ENCODE measurements at regions not wholly inside any gene's neighbourhood (a gene's known extent, or its start where the extent isn't known, plus 50 kb on each side); places are given as distances from the start of the nearest gene placed in this dataset.

DNA sequence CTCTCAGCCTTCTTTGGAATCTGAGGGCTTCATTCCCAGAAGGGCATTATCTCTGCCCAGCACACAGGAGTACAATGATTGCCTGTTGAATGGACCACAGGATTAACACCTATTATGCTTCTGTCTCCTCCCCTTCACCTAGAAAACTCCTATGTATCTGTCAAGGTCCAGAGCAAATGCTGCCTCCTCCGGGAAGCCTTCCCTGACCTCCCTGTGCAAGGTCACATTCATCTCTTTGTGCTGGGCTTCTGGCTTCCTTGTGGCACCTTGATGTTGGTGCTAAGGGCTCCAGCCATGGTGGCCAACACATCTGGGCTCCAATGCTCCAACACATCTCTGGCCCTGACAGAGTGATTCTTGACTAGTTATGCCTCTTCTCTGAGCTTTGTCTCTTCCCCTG is 49.9 kb upstream of the ATP2B2 start:
- no peak for DNase-seq (ENCODE audit: low read depth)

DNA sequence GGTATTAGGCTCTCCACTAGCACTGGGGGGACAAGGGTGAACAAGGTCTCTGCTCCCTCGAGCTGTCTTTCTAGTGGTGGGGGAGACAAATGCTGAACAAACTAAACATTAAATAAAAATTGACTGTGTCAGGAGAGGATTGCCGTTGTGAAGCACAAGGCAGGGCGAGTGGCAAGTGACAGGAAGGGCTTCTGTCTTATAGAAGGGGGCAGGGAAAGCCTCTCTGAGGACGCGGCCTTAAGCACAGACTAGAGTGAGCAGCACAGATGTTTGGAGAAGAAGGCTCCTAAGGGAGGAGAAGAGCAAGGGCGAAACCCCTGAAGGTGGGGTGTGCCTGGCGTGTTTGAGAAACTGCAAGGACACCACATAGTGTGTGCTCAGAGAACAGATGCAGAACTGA is 50.9 kb upstream of the ATP2B2 start:
- no peak for DNase-seq (ENCODE audit: low read depth)

GRCh38 chr3:10557250-10557649 is 51.9 kb upstream of the ATP2B2 start:
- no peak for DNase-seq (ENCODE audit: low read depth)

DNA sequence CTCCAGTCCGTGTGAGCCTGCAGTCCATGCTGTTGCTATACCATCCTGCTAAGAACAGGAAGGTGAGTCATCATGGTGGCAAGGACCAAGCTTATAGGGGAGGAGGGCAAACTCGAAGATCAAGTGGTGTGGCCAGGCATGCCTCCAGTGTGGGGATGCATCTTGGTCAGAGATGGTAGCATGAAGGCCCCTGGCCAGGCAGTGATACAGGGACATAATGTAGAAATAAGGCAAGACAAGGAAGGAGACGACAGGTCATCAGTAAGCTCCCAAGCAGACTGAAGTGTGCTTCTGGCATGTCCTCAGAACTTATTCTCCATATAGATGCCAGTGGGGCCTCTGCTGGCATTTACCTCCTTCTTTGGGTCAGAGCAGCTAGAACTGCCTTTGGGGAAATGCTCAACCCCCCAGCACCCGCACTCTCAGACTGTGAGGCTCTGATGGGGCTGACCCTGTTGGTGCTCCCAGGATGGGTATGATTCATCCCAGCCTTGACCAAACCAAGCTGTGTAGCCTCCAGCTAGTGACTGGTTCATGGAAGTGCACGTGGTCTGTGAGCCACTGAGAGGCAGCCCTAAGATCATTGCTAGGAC is 52.5 kb upstream of the ATP2B2 start:
- DNase-seq (ENCODE audit: low read depth): no peak

- DNase-seq (ENCODE audit: low read depth): no peak
Observed at GRCh38 chr3:10558736-10559135, 53.4 kb upstream of the ATP2B2 start.

DNA sequence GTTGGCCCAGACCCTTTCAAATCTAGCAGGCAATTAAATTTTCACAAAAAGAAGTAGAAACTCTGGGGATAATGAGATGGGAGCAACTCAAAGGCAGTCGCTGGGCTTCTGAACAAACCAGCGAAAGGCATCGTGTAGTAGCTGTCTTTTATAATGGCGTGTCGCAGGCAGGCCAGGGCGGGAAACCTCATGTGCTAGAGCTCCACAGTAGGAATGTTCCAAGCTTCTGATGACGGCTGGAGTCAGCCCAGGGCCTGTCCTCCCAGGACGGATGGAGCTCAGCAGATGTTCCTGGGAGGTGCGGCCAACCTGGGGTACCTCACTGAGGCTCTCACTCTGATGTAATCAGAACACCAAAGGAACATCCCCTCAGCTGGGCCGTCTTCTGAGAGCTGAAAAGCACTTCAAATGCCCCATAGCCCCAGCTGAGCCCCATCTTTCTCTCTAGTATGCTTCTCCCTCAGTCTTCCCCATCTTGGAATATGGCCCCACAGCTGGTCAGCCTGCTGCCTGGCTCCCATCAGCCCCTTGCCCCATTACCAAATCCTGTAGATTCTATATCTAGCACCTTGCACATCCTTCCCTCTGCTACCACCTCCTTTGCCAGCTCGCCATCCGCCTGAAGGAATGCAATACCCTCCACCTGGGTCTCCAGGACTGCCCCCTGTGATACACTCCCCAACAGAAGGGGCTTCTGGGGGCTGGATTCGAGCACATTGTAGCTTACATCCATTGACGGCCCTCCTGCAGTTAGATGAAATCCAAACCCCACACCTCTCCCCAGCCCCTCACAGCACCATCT is 54.9 kb upstream of the ATP2B2 start:
- no peak for DNase-seq (ENCODE audit: low read depth)

- DNase-seq (ENCODE audit: low read depth): no peak
Observed at GRCh38 chr3:10561162-10561945, 56.0 kb upstream of the ATP2B2 start.

DNA sequence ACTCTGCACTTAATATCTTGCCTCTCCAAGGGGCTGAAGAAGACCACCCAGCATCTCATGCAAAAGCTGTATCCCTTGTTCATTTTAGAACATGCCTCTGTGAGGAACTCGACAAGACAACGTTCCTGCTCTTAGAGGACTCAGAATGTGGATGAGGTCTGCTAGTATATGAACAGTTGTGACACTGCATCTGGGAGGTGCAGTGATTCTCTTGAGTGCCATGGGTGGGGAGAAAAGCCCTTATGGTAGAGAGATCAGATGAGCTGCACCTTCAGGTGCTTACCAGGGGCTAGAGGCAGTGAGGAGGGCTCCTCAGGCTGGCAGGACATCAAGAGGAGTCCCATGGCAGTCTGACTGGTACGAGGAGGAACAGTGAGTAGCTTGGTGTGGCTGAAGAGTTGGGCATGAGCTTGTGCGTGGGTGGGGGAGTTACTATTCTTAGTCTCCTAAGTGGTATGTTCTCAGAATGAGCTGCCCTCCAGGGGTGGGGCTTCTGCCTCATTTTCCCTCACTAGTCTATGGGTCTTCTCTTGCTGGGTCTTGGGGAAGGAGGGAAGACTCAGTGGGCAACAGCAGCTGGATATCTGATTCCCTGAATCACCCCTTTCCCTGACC is 56.7 kb upstream of the ATP2B2 start:
- no peak for DNase-seq (ENCODE audit: low read depth)

DNA sequence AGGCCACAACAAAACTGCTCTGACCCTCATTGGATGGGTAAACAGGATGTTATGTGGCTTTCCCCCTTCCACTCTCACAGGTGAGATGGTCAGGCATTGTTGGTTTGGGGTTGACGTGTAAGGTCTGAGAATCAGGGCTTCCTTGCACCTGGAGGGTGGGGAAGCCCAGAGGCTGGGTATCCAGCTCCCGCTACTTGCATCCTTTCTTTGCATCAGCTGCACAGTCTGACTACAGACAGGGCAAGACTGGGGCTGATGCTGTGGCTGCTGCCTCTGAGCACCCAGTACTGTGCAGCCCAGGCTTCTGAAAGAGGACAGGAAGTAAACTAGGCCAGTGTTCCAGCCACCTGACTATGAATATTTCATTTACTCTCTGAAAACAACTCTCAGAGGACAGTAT is 58.0 kb upstream of the ATP2B2 start:
- no peak for DNase-seq (ENCODE audit: low read depth)

DNA sequence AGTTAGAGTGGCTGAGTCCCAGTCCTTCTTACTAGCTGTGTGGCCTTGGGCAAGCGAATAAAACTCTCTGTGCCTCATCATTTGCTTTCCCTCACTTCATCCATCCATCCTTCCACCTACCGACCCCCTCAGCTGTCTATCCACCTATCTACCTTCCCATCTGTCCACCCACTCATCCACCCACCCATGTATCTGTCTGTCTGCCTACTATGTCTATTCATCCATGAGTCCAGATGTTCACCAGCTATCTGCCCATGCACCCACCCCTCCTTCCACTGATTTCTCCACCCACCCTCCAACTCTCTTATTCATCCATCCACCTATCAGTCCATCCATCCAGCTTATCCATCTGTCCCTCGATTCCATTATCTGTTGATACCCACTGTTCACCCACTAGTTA is 60.4 kb upstream of the ATP2B2 start:
- DNase-seq (ENCODE audit: low read depth): no peak

DNA sequence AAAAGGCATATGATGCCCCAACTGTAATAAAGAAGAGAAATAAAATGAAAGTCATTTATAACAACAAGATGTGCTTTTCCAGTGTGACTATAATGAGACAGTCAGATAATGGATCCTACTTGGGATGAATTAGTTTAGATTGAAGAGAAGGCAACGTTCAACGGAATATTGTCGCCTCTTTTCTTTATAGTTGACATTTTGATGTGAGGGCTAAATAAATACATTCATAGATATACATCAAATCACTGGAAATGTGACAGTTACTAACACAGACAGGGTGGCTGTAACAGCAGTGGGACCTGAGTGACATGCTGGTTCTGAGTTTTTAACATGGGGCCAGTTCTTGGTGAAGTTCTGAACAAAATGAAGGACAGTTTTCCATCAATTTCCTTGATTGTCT is 61.1 kb upstream of the ATP2B2 start:
- DNase-seq (ENCODE audit: low read depth): no peak

GRCh38 chr3:10568549-10568948 is 63.2 kb upstream of the ATP2B2 start:
- DNase-seq (ENCODE audit: low read depth): no peak

- no peak for DNase-seq (ENCODE audit: low read depth)
Observed at GRCh38 chr3:10570196-10570946, 65.0 kb upstream of the ATP2B2 start.

DNA sequence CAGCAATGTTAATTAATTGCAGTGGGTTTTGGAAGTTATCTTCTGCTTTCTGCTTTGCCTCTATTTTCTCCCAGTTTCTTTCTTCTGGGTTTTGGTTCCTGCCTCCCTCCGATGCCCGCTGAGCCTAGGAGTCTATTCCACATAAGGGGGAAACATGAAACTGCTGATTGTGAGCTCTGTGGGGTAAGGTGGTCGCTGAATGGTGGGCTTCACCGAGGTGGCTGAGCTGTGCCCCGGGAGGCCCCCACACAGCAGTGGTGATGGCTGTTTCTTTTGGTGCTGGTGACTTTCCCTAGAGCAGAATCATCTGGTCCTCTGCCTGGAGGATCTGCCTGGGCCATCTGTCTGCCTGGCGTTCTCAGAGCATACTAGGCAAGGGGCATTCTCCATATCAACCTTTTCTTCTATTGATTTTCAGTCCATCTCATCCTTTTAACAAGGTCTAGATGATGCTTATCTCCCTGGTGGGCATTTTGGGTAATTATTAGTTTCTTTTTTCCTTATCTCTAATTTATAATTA is 68.8 kb upstream of the ATP2B2 start:
- no peak for DNase-seq (ENCODE audit: low read depth)

DNA sequence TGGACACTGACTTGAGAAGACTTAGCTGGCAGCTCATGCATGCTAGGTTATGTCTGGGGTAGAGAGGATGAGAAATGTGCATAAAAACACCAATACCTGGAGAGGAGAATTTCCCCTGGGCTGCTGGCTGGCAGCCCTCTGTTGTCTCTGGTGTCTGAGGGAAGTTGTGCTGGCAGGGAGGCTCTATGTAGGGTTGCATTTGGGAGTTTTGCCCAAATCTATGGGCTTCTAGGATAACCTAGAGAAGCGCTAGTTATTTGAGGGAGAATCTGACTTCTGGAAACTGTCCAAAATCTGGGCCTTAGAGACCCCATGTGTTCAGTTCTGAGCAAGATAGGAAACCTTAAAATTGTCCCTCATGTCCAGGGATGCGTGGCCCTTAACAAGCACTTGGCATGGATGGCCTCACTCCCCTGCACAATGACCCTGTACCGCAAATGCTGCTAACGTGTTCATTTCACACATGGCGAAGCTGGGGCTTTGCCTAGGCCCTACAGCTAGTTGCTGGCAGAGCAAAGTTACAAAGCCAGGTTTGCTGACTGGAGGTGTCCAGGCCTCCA is 70.3 kb upstream of the ATP2B2 start:
- DNase-seq (ENCODE audit: low read depth): no peak

DNA sequence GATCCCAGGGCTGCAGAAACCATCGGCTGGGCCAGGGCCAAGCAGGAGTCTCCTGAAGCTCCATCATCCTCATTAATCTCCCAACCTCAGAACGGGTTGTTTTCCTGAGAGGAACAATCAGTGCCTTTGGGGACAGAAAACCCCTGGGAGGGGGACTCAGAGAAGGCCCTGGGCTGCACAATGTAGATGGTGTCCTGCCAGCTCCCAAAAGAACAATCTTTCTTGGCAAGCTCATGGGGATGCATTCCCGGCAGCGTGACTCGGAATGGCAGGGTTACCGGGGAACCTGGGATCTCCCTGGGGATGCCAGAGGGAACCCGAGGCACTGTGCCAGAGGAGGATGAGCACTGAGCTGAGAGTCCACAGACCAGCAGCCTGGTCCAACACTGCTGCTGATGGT is 72.1 kb upstream of the ATP2B2 start:
- no peak for DNase-seq (ENCODE audit: low read depth)

DNA sequence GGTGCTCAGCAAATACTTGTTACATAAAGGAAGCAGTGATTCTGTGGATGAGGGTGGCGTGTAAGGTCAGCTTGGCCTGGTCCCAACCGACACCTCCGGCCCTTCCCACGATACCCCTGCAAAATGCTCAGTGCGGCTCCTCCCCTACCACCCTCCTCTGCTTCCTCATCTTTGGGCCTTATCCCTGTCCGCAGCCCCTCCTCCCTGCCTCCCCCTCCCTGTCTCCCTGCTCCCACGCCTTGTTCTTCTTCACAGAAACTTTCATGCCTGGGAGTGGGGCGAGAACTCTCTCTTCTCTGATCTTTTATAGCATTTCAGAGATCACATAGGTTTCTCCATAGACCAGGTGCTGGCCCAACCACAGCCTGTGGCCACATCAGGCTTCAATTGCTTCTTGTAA is 75.0 kb upstream of the ATP2B2 start:
- no peak for DNase-seq (ENCODE audit: low read depth)

DNA sequence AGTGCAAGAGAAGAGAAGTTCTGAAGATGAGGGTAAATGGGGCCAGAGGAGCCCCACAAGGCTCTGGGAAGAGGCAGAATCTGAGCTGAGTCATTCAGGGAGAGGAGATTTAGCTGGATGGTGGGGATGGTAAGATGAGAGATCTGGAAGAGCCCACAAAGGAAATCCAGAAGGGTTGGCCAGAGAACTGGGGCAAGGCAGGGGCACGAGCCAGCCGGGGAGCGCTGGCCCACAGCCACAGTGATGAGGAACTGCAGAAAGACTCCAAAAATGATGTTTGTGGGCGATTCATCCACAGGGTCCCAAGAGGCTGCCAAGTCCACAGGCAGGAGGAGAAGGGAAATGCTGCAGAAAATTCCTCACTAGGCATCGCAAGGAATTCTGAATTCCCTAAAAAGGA is 75.9 kb upstream of the ATP2B2 start:
- no peak for DNase-seq (ENCODE audit: low read depth)

- DNase-seq (ENCODE audit: low read depth): no peak
Observed at GRCh38 chr3:10581716-10582115, 76.3 kb upstream of the ATP2B2 start.

DNA sequence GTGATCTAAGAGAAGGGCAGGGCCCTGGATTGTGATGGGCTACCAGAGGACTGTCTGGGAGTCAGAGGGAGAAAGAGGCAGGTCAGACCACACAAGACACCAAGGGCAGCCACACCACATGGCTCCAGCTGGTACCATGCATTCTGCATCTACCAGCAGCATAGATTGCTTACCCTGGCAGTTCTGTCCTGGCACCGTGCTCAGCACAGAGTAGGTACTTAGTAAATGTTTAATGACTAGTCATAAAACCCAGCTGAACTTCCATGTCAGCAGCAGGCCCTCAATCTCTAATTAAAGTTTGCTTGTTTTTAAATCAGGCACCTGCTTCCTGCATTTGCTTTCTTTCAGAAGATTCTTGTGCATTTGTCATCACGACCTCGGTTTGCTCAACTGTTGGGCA is 77.3 kb upstream of the ATP2B2 start:
- DNase-seq (ENCODE audit: low read depth): no peak

All from renal cortical epithelial cell (primary cell).